KOPT-K1 (cell line): ENCODE measurements at regions not wholly inside any gene's neighbourhood (a gene's known extent, or its start where the extent isn't known, plus 50 kb on each side); places are given as distances from the start of the nearest gene placed in this dataset.

ENCODE experiments used
- H3K27ac ChIP-seq: fragments of 200-600 bp; sonication (generic); 2 replicates; pipeline ENCODE4 v1.5.1; 2016; ENCODE audit warnings: antibody characterized with exemption, mild to moderate bottlenecking, low read depth, low read length; ENCODE audit not compliant: poor library complexity, severe bottlenecking
- H3K36me3 ChIP-seq: fragments of 200-600 bp; sonication (generic); 2 replicates; pipeline ENCODE4 v1.5.1; 2017; ENCODE audit warnings: antibody characterized with exemption, mild to moderate bottlenecking, low read length, moderate library complexity; ENCODE audit not compliant: insufficient read depth
- H3K9me3 ChIP-seq: fragments of 200-600 bp; sonication (generic); 2 replicates; pipeline ENCODE4 v1.5.1; 2017; ENCODE audit warnings: antibody characterized with exemption, low read length, mild to moderate bottlenecking; ENCODE audit not compliant: insufficient read depth, poor library complexity, severe bottlenecking

- no peaks in the 10 kb centered on the region for H3K36me3 ChIP-seq
- no peak overlapping the region for H3K27ac ChIP-seq
- no peaks in the 10 kb centered on the region for H3K9me3 ChIP-seq
Observed at GRCh38 chr4:26028793-26029567, 115.0 kb downstream of the SMIM20 start.

- Histone ChIP-seq H3K9me3 (no peaks in the 10 kb centered on the region), H3K36me3 (no peaks in the 10 kb centered on the region), H3K27ac (no peak overlapping the region)
Observed at GRCh38 chr4:26029568-26030131, 115.6 kb downstream of the SMIM20 start.

GRCh38 chr4:26030260-26030667 lies 116.2 kb downstream of the SMIM20 start:
- Histone ChIP-seq H3K27ac (no peak overlapping the region), H3K9me3 (no peaks in the 10 kb centered on the region), H3K36me3 (no peaks in the 10 kb centered on the region)

- no peaks in the 10 kb centered on the region for H3K9me3 ChIP-seq
- H3K36me3 ChIP-seq = no peaks in the 10 kb centered on the region
- no peak overlapping the region for H3K27ac ChIP-seq
Observed at GRCh38 chr4:26030780-26031179, 116.8 kb downstream of the SMIM20 start.

- no peaks in the 10 kb centered on the region for H3K36me3 ChIP-seq
- no peak overlapping the region for H3K27ac ChIP-seq
- H3K9me3 ChIP-seq = no peaks in the 10 kb centered on the region
Observed at GRCh38 chr4:26031704-26032103, 117.7 kb downstream of the SMIM20 start.

- H3K9me3 ChIP-seq = no peaks in the 10 kb centered on the region
- H3K27ac ChIP-seq = no peak overlapping the region
- H3K36me3 ChIP-seq = no peaks in the 10 kb centered on the region
Observed at GRCh38 chr4:26032142-26032541, 118.1 kb downstream of the SMIM20 start.

- Histone ChIP-seq H3K9me3 (no peaks in the 10 kb centered on the region), H3K27ac (no peak overlapping the region), H3K36me3 (no peaks in the 10 kb centered on the region)
Observed at GRCh38 chr4:26032630-26033317, 118.8 kb downstream of the SMIM20 start.

GRCh38 chr4:26033389-26033788 lies 119.4 kb downstream of the SMIM20 start:
- Histone ChIP-seq H3K9me3 (no peaks in the 10 kb centered on the region), H3K36me3 (no peaks in the 10 kb centered on the region), H3K27ac (no peak overlapping the region)

GRCh38 chr4:26034849-26035248 lies 120.8 kb downstream of the SMIM20 start:
- H3K27ac ChIP-seq = no peak overlapping the region
- H3K36me3 ChIP-seq = no peaks in the 10 kb centered on the region
- no peaks in the 10 kb centered on the region for H3K9me3 ChIP-seq

GRCh38 chr4:26035921-26036320 lies 121.9 kb downstream of the SMIM20 start:
- H3K9me3 ChIP-seq = no peaks in the 10 kb centered on the region
- H3K36me3 ChIP-seq = no peaks in the 10 kb centered on the region
- no peak overlapping the region for H3K27ac ChIP-seq

GRCh38 chr4:26039639-26040359 lies 125.8 kb downstream of the SMIM20 start:
- H3K36me3 ChIP-seq = no peaks in the 10 kb centered on the region
- H3K9me3 ChIP-seq = no peaks in the 10 kb centered on the region
- H3K27ac ChIP-seq = no peak overlapping the region

GRCh38 chr4:26044524-26044923 lies 130.5 kb downstream of the SMIM20 start:
- no peak overlapping the region for H3K27ac ChIP-seq
- H3K36me3 ChIP-seq = no peaks in the 10 kb centered on the region
- H3K9me3 ChIP-seq = no peaks in the 10 kb centered on the region

- Histone ChIP-seq H3K36me3 (no peaks in the 10 kb centered on the region), H3K27ac (no peak overlapping the region), H3K9me3 (no peaks in the 10 kb centered on the region)
Observed at GRCh38 chr4:26044983-26045382, 131.0 kb downstream of the SMIM20 start.

- Histone ChIP-seq H3K27ac (no peak overlapping the region), H3K36me3 (no peaks in the 10 kb centered on the region), H3K9me3 (no peaks in the 10 kb centered on the region)
Observed at GRCh38 chr4:26047795-26048194, 133.8 kb downstream of the SMIM20 start.

- no peak overlapping the region for H3K27ac ChIP-seq
- H3K9me3 ChIP-seq = no peaks in the 10 kb centered on the region
- no peaks in the 10 kb centered on the region for H3K36me3 ChIP-seq
Observed at GRCh38 chr4:26048378-26048882, 134.4 kb downstream of the SMIM20 start.
